Nucleus accumbens (tissue), 56 donors: ENCODE measurements at regions not wholly inside any gene's neighbourhood (a gene's known extent, or its start where the extent isn't known, plus 50 kb on each side); places are given as distances from the start of the nearest gene placed in this dataset.

ENCODE experiments used
- DNase-seq, 56 donors: peaks; one replicate each; lab custom pipeline; 2025; lab: John Stamatoyannopoulos, UW

- DNase-seq: no peak
These were observed 289.1 kb downstream of the ZNF516 start for GRCh38 chr18:76205906-76206305.

- no peak for DNase-seq
These were observed 291.5 kb downstream of the ZNF516 start for GRCh38 chr18:76203552-76203951.

DNA sequence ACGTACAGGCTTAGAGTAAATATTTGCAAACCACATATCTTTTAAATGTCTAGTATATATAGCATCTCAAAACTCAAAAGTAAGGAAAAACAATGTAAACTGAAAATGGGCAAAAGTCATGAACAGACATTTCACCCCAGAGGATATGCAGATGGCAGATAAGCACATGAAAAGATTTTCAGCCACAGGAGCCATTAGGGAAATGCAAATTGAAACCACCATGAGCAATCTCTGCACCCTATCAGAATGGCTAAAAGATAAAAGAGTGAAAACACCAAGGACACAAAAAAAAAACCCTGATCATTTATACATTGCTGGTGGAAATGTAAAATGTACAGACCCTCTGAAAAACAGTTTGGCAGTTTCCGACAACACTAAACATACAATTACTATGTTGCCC is 292.7 kb downstream of the ZNF516 start:
- DNase-seq: no peak

DNA sequence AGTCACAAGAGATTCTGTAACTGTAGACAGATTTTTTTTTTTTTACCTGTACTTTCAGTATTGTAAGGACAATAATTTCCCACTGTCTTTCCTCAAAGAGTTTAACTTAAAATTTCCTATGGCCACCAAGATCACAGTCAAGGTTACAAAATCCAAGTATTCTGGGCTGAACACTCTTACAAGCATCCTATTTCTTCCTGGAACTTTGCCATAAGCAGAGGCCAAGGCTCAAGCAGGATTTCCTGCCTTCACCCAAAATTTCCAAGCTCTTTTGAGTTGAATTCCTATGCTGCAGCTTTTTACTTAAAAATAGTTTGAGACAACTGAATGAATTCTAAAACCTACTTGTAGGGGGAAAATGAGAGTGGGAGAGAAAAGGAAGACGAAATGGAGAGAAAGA is 299.4 kb downstream of the ZNF516 start:
- no peak for DNase-seq

- DNase-seq: no peak
These were observed 306.9 kb downstream of the ZNF516 start for GRCh38 chr18:76188097-76188496.

GRCh38 chr18:76179257-76179656 is 315.8 kb downstream of the ZNF516 start:
- DNase-seq: no peak

- DNase-seq: no peak
These were observed 317.9 kb downstream of the ZNF516 start for GRCh38 chr18:76177160-76177559.

DNA sequence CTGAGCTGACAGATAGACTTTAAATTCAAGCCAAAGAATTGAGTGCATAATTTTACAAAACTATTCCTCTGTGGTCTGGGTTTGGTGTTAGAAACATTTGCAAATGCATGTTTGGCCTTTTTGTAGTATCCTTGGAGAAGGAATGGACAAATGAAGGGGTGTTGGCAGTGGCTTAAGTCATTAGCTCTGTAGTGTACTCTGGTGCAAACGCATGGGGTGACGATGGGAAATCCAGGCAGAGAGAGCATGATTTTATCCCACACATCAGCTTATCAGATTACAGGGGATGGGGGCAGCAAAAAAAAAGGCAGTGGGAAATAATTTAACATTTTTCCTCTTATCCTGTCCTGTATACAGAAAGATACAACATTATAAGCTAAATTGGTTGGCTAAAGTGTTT is 320.6 kb downstream of the ZNF516 start:
- DNase-seq: no peak

DNA sequence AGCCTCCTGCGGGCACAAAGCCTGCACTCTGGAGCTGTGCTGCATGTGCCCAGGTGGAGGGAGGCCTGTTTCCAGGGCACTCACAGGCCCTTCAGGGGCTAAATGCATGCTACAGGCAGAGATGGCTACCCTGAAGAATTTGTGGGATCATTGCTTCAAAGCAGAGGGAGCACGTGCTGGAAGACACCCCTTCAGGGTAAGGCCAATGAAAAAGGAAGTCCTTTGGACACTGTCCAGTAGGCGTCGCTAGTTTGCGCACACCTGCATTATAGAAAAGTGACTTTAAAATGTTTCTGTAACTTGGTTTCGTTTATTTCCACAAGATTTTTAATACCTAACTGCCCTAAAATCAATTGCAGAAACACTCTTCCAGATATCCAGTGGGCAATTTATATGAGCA is 325.3 kb downstream of the ZNF516 start:
- DNase-seq: no peak

- no peak for DNase-seq
These were observed 327.0 kb downstream of the ZNF516 start for GRCh38 chr18:76167845-76168621.

DNA sequence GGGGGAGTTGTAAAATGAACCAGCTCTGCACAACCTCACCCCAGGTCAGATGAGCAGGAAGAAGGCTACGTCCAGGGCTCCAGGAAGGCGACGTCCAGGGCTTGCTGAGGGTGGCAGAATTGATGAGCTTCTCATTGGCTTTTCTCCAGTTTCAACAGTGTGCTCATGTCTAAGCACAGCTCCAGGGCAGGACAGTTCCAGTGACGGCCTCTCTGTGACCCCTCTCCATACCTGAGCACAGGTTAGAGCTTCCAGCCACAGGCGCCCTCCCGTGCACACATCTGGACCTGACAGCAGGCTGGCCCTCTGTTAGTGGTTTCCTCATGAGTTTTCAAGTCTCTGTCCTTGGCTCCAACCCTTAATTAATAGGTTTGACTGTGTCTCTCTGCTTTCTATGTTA is 327.6 kb downstream of the ZNF516 start:
- no peak for DNase-seq

GRCh38 chr18:76162886-76163285 is 332.2 kb downstream of the ZNF516 start:
- DNase-seq: no peak

DNA sequence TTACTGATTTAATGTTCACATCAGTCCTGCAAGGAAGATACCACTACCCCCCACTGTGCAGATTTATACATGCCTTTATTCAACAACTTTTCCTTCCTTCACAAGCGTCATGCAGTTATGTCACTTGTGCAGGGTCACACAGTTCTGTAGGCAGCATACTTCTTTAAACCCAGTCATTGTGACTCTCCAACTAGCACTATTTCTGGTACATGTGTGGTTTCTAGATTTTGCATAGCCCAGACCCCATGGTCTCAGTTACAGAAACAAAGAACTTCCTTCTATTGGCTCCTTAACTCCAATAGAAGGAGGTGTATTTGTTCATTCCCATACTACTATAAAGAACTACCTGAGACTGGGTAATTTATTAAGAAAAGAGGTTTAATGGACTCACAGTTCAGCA is 333.1 kb downstream of the ZNF516 start:
- no peak for DNase-seq

- no peak for DNase-seq
These were observed 341.4 kb downstream of the ZNF516 start for GRCh38 chr18:76153691-76154090.

DNA sequence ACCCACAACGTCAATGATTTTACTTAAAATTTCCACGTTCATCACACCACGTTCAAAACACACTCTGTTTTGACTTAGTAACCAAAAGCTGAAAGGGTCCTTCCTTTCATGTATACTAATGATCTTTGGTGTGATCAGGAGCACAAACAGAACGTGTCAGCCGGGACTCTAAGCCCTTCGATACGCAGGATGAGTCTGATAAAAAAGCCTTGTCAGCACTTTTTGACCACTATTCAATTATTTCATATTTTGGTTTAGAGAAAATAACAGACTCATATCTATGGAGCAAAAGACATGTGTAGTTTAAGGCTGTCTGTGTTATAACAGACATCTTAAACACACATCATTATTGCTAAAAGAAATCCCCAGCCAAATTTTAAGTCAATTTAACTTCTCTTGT is 345.3 kb downstream of the ZNF516 start:
- DNase-seq: no peak

DNA sequence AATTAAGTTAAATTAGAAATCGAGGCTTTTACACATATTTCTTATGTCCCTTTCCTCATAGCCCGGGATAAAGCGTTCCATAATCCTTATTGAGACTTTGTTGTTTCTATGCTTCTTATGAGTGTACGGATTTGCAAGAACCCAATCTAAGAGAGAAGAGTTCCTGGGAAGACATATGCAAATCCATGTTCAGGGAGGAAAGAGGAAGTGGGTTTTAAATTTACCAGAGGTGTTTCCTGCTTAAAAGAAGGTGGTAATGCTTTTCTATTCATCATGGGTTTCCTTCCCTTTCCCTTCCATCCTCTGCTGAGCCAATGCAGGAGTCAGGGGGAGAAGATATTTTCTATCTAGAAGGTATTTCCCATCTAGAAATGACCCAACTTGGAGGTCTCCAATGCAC is 345.8 kb downstream of the ZNF516 start:
- no peak for DNase-seq

DNA sequence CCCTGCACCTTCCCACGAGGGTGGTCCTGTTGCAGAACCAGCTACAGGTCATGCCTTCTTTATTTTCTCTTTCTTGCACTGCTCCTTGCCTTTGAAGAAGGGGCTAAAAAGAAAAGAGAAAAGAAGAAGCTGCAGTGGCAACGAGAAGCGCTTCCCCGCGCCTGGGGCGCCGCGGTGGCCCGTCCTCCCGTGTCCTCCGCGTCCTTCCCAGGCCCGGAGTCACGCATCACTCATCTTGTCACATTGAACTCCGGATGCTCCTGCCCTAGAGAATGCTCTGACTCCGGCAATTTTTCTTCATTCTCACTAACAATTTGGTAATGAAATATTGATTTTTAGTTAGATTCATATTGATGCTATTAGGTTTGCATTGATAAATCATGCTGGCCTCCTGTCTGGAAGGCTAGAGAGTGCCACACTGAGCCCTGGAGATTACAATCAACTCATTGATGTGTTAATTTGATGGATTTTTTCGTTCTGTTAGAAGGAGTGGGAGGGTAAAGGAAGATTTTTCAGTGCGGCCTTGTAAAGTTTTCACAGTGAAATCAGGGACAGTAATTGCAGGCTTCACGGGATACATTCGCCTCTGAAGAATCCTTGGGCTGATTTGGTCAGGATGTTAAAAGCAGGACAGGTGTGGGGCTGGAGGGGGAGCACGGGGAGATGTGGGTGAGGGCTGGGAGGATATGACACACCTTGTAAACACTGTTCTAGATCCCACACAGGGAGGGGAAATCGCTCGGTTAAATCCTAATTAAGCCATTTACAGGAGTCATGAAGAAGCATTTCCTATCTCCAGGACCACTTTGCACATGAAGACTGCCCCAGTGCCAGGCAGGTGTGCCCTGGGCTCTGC is 349.3 kb downstream of the ZNF516 start:
- DNase-seq: no peak

DNA sequence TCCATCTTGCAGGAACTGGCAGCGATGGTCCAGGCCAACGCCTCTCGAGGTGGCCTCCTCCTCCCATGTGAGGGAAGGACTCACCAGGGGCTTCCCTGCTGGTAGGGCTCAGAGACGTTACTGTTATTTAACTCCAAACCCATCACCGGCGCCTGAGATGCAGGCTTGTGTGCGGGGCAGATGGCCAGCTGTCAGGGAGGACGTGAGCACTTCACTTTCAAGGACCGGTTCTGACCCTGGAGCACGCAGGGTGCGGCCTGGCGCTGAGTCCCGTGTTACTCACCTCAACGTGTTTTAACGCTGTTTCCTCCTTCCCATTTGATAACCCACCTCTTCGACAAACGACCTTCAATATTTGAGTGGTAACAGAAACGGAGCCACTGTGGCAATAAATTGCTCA is 350.2 kb downstream of the ZNF516 start:
- DNase-seq: no peak

DNA sequence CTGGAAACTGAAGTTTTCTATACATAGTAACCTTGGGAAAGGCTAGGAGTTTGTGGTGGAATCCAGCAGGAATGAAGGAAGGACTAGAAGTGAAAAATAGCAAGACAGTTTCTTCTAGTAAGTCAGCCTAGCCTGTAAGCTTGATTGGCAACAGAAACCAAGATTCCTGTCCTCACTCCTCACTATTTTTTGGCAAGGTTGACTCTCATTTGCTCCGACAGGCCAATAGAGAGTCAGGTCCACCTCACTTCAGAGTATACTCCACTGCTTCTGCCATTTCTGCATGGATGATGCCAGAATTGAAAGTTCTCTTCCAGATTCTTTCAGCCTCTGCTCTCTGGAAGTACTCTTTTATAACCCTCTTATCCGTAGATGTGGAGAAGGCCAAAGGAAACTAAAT is 352.4 kb downstream of the ZNF516 start:
- no peak for DNase-seq

- no peak for DNase-seq
These were observed 355.2 kb downstream of the ZNF516 start for GRCh38 chr18:76139844-76140243.

DNA sequence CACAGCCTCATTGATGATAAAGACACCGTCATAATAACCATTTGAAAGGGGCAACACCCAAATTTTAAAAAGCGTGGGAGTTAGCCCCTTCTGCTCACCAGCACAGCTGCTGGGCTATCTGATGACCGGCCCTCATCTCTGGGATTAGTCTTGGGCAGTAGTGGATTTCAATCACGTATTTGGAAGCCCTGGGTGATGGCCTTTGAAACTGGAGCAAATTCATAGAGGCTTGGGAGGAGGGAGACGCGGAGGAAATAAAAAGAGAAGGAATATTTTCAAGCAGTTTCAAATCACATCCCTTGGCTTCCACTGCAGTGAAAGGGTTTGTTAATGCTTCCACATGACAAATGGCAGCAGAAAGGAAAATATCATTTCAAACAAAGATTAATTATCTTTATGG is 357.8 kb downstream of the ZNF516 start:
- DNase-seq: no peak

DNA sequence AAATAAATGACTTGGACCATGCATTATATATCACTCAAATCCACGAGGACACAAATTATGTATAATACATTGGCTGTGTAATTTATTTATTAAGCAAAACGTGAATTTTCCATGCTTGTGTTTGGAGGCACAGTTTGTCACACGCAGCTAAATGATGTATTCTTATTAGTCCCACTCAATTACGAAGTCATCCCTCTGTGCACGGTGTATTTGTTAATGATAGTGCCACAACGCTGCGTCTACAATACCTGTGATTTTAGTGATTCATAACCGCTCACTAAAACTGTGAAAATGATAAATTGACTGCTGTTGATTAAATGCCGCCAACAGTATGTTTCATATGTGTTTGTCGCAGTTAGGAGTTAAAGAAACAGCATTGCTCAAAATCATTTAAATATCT is 358.3 kb downstream of the ZNF516 start:
- no peak for DNase-seq
